ENCODE measurements at regions not wholly inside any gene's neighbourhood (a gene's known extent, or its start where the extent isn't known, plus 50 kb on each side); places are given as distances from the start of the nearest gene placed in this dataset.

GRCh38 chr16:73206151-73206707 lies 158.3 kb upstream of the ZFHX3 start:
- H3K4me1 Mint-ChIP-seq = no peaks in the 10 kb centered on the region
- H3K36me3 Mint-ChIP-seq = no peaks in the 10 kb centered on the region
- no peak overlapping the region for H3K27ac Mint-ChIP-seq
- POLR2A ChIA-PET = no interaction called here
- peaks cover 0 to 9% (median 2%) of the 10 kb centered on the region in 5 donors for H3K27me3 Mint-ChIP-seq
- no peaks in the 10 kb centered on the region for H3K9me3 Mint-ChIP-seq
- H3K4me3 Mint-ChIP-seq = no peak overlapping the region
- ATAC-seq (no peak), DNase-seq (no peak)

- Mint-ChIP-seq H3K4me3 (no peak overlapping the region), H3K9me3 (no peaks in the 10 kb centered on the region), H3K27me3 (peaks cover 0 to 9% (median 2%) of the 10 kb centered on the region in 5 donors), H3K36me3 (no peaks in the 10 kb centered on the region), H3K27ac (no peak overlapping the region), H3K4me1 (no peaks in the 10 kb centered on the region)
- ATAC-seq = no peak
- no peak for DNase-seq
- POLR2A ChIA-PET = no interaction called here
These were observed 157.4 kb upstream of the ZFHX3 start for GRCh38 chr16:73205153-73205886.

- peaks cover 0 to 9% (median 2%) of the 10 kb centered on the region in 5 donors for H3K27me3 Mint-ChIP-seq
- no peaks in the 10 kb centered on the region for H3K36me3 Mint-ChIP-seq
- DNase-seq (no peak), ATAC-seq (no peak)
- H3K9me3 Mint-ChIP-seq = no peaks in the 10 kb centered on the region
- H3K4me3 Mint-ChIP-seq = no peak overlapping the region
- H3K27ac Mint-ChIP-seq = no peak overlapping the region
- H3K4me1 Mint-ChIP-seq = no peaks in the 10 kb centered on the region
- POLR2A ChIA-PET = no interaction called here
These were observed 156.6 kb upstream of the ZFHX3 start for GRCh38 chr16:73204359-73205152.

- no peaks in the 10 kb centered on the region for H3K4me1 Mint-ChIP-seq
- no peak for DNase-seq
- no peak for ATAC-seq
- H3K9me3 Mint-ChIP-seq = peaks cover 0 to 2% (median 0%) of the 10 kb centered on the region in 9 donors
- H3K27ac Mint-ChIP-seq = no peak overlapping the region
- POLR2A ChIA-PET = no interaction called here
- H3K4me3 Mint-ChIP-seq = no peak overlapping the region
- no peaks in the 10 kb centered on the region for H3K36me3 Mint-ChIP-seq
- H3K27me3 Mint-ChIP-seq = peaks cover 0 to 9% (median 2%) of the 10 kb centered on the region in 5 donors
These were observed 154.3 kb upstream of the ZFHX3 start for GRCh38 chr16:73202161-73202729.

GRCh38 chr16:73199214-73199613 lies 151.3 kb upstream of the ZFHX3 start:
- Mint-ChIP-seq H3K27ac (no peak overlapping the region), H3K9me3 (peaks cover 0 to 2% (median 0%) of the 10 kb centered on the region in 9 donors), H3K4me1 (no peaks in the 10 kb centered on the region), H3K4me3 (no peak overlapping the region), H3K36me3 (no peaks in the 10 kb centered on the region), H3K27me3 (peaks cover 0 to 4% (median 0%) of the 10 kb centered on the region in 5 donors)
- ATAC-seq (no peak), DNase-seq (no peak)
- POLR2A ChIA-PET = no interaction called here

GRCh38 chr16:73198481-73198880 lies 150.6 kb upstream of the ZFHX3 start:
- Mint-ChIP-seq H3K4me3 (no peak overlapping the region), H3K27ac (no peak overlapping the region), H3K9me3 (peaks cover 0 to 2% (median 0%) of the 10 kb centered on the region in 9 donors), H3K27me3 (peaks cover 0 to 4% (median 0%) of the 10 kb centered on the region in 5 donors), H3K4me1 (no peaks in the 10 kb centered on the region), H3K36me3 (no peaks in the 10 kb centered on the region)
- DNase-seq = no peak
- no peak for ATAC-seq
- POLR2A ChIA-PET = no interaction called here

GRCh38 chr16:73197598-73197997 lies 149.7 kb upstream of the ZFHX3 start:
- no peaks in the 10 kb centered on the region for H3K4me1 Mint-ChIP-seq
- no peaks in the 10 kb centered on the region for H3K36me3 Mint-ChIP-seq
- DNase-seq (no peak), ATAC-seq (no peak)
- peaks cover 0 to 2% (median 0%) of the 10 kb centered on the region in 9 donors for H3K9me3 Mint-ChIP-seq
- H3K27me3 Mint-ChIP-seq = peaks cover 0 to 3% (median 0%) of the 10 kb centered on the region in 5 donors
- POLR2A ChIA-PET = no interaction called here
- H3K27ac Mint-ChIP-seq = no peak overlapping the region
- no peak overlapping the region for H3K4me3 Mint-ChIP-seq

GRCh38 chr16:73196670-73197069 lies 148.7 kb upstream of the ZFHX3 start:
- Mint-ChIP-seq H3K4me3 (no peak overlapping the region), H3K4me1 (no peaks in the 10 kb centered on the region), H3K36me3 (no peaks in the 10 kb centered on the region), H3K27me3 (peaks cover 0 to 3% (median 0%) of the 10 kb centered on the region in 5 donors), H3K27ac (no peak overlapping the region), H3K9me3 (peaks cover 0 to 2% (median 0%) of the 10 kb centered on the region in 9 donors)
- POLR2A ChIA-PET = no interaction called here
- DNase-seq = peak in 1 of 10 donors; percentile 6
- no peak for ATAC-seq

- DNase-seq (no peak), ATAC-seq (no peak)
- peaks cover 0 to 15% (median 3%) of the 10 kb centered on the region in 5 donors for H3K27me3 Mint-ChIP-seq
- POLR2A ChIA-PET = no interaction called here
- H3K36me3 Mint-ChIP-seq = no peaks in the 10 kb centered on the region
- H3K4me3 Mint-ChIP-seq = no peak overlapping the region
- no peak overlapping the region for H3K27ac Mint-ChIP-seq
- no peaks in the 10 kb centered on the region for H3K4me1 Mint-ChIP-seq
- H3K9me3 Mint-ChIP-seq = peaks cover 0 to 9% (median 0%) of the 10 kb centered on the region in 9 donors
These were observed 145.5 kb upstream of the ZFHX3 start for GRCh38 chr16:73193464-73193863.

- Mint-ChIP-seq H3K27me3 (peaks cover 0 to 15% (median 3%) of the 10 kb centered on the region in 5 donors), H3K36me3 (no peaks in the 10 kb centered on the region), H3K27ac (no peak overlapping the region), H3K4me1 (no peaks in the 10 kb centered on the region), H3K9me3 (peaks cover 0 to 9% (median 0%) of the 10 kb centered on the region in 9 donors), H3K4me3 (no peak overlapping the region)
- ATAC-seq (no peak), DNase-seq (no peak)
- POLR2A ChIA-PET = no interaction called here
These were observed 144.4 kb upstream of the ZFHX3 start for GRCh38 chr16:73192232-73192894.

- no peaks in the 10 kb centered on the region for H3K36me3 Mint-ChIP-seq
- H3K9me3 Mint-ChIP-seq = peaks cover 0 to 9% (median 0%) of the 10 kb centered on the region in 9 donors
- no peak for DNase-seq
- peaks cover 0 to 15% (median 3%) of the 10 kb centered on the region in 5 donors for H3K27me3 Mint-ChIP-seq
- no peak overlapping the region for H3K4me3 Mint-ChIP-seq
- H3K4me1 Mint-ChIP-seq = no peaks in the 10 kb centered on the region
- POLR2A ChIA-PET = no interaction called here
- H3K27ac Mint-ChIP-seq = peak overlapping the region in 1 of 10 donors; percentile 19
- ATAC-seq = no peak
These were observed 143.7 kb upstream of the ZFHX3 start for GRCh38 chr16:73191660-73192046.

Data from naive thymus-derived CD8-positive, alpha-beta T cell (primary cell).